HG03571 (cell line): ENCODE measurements at regions not wholly inside any gene's neighbourhood (a gene's known extent, or its start where the extent isn't known, plus 50 kb on each side); places are given as distances from the start of the nearest gene placed in this dataset.

ENCODE experiments used
- ATAC-seq: cut with Tn5 transposase; IDR thresholded peaks from one replicate; pipeline ENCODE4 v1.9.1; 2021; ENCODE audit not compliant: unreplicated experiment

GRCh38 chr10:123568751-123569150 lies 97.4 kb upstream of the GPR26 start:
- ATAC-seq, result no peak

- no peak for ATAC-seq
These were observed 96.6 kb upstream of the GPR26 start for GRCh38 chr10:123569436-123570035.

- no peak for ATAC-seq
These were observed 95.9 kb upstream of the GPR26 start for GRCh38 chr10:123570051-123570897.

- no peak for ATAC-seq
These were observed 95.1 kb upstream of the GPR26 start for GRCh38 chr10:123570898-123571515.

GRCh38 chr10:123571978-123572377 lies 94.2 kb upstream of the GPR26 start:
- no peak for ATAC-seq

- no peak for ATAC-seq
These were observed 92.7 kb upstream of the GPR26 start for GRCh38 chr10:123573236-123574108.

GRCh38 chr10:123574109-123574698 lies 92.0 kb upstream of the GPR26 start:
- no peak for ATAC-seq

- no peak for ATAC-seq
These were observed 91.0 kb upstream of the GPR26 start for GRCh38 chr10:123575105-123575504.

- ATAC-seq, result no peak
These were observed 89.4 kb upstream of the GPR26 start for GRCh38 chr10:123576706-123577105.

GRCh38 chr10:123577921-123578461 lies 88.2 kb upstream of the GPR26 start:
- ATAC-seq, result no peak

GRCh38 chr10:123578721-123579120 lies 87.4 kb upstream of the GPR26 start:
- no peak for ATAC-seq

- no peak for ATAC-seq
These were observed 86.5 kb upstream of the GPR26 start for GRCh38 chr10:123579675-123580074.

GRCh38 chr10:123580426-123580825 lies 85.7 kb upstream of the GPR26 start:
- no peak for ATAC-seq

GRCh38 chr10:123581656-123582055 lies 84.5 kb upstream of the GPR26 start:
- no peak for ATAC-seq

- no peak for ATAC-seq
These were observed 83.8 kb upstream of the GPR26 start for GRCh38 chr10:123582084-123582989.

- no peak for ATAC-seq
These were observed 82.3 kb upstream of the GPR26 start for GRCh38 chr10:123583639-123584418.

- ATAC-seq, result no peak
These were observed 81.8 kb upstream of the GPR26 start for GRCh38 chr10:123584419-123584775.

GRCh38 chr10:123585477-123586445 lies 80.4 kb upstream of the GPR26 start:
- ATAC-seq, result no peak
